ENCODE measurements at regions not wholly inside any gene's neighbourhood (a gene's known extent, or its start where the extent isn't known, plus 50 kb on each side); places are given as distances from the start of the nearest gene placed in this dataset.
"Not testable (repeated sequence)": the region's sequence is repeated elsewhere in the genome, so short reads cannot be mapped to it uniquely, and the experiment has no call there.

DNA sequence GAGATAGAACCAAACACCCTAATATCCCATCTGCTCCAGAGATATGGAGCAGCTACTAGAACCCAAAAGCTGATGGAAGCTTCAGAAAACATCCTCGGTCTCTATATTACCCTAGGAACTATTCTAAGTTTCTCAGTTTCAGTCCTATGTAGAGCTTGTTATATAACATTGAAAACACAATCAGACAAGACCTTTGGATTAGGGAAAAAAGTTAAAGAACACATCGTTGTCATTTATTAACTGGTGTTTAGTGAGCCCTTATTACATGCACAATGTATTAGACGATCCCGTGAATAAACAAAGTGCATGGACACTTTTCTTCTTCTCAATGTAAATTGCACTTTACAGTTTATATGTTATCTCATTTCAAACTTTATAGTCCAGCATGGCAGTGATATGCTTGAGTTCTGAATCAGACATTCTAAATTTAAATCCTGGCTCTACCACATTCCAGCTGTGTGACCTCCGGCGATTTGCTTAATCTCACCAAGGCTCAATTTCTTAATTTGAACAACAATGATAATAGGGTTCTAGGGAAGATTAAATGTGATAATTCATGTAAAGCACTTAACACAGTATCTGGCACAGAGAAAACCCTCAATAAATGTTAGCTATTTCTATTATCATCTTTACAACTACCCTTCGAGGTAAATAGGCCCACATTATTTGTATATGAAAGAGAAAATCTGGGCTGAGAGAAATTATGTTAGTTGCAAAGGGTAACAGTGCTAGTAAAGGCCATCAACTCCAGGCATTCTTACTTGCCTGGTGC lies 83.6 kb upstream of the PIK3C3 start:
- H3K9ac ChIP-seq (ENCODE audit: low read length), result no peak overlapping the region
- H3K27me3 ChIP-seq (ENCODE audit: insufficient read depth, low read length), result no peaks in the 10 kb centered on the region
- no peak overlapping the region for H3K4me2 ChIP-seq (ENCODE audit: low read length)
- H3F3A ChIP-seq (ENCODE audit: insufficient read depth, low read length), result no peaks in the 10 kb centered on the region
- no peaks in the 10 kb centered on the region for H4K20me1 ChIP-seq (ENCODE audit: insufficient read depth, low read length)
- no peak overlapping the region for H3K27ac ChIP-seq (ENCODE audit: low read depth, low read length, poor library complexity, severe bottlenecking)
- no peaks in the 10 kb centered on the region for H3K9me2 ChIP-seq (ENCODE audit: low read depth, low read length)
- H3K4me1 ChIP-seq (ENCODE audit: insufficient read depth, low read length, severe bottlenecking), result no peaks in the 10 kb centered on the region
- H3K9me3 ChIP-seq (ENCODE audit: low read length), result no peaks in the 10 kb centered on the region
- no peak for TF ChIP-seq CTCF (IDR thresholded peaks at IDR 0.05; ENCODE audit: low read length)
- TF ChIP-seq EZH2 (IDR thresholded peaks at IDR 0.05; ENCODE audit: borderline replicate concordance, low read length), result no peak
- no peak overlapping the region for H2AFZ ChIP-seq (ENCODE audit: low read length)
- H3K79me2 ChIP-seq (ENCODE audit: insufficient read depth, low read length), result no peaks in the 10 kb centered on the region
- H3K36me3 ChIP-seq (ENCODE audit: insufficient read depth, low read length), result no peaks in the 10 kb centered on the region
- no peak overlapping the region for H3K4me3 ChIP-seq (ENCODE audit: low read depth, low read length, poor library complexity, severe bottlenecking)

DNA sequence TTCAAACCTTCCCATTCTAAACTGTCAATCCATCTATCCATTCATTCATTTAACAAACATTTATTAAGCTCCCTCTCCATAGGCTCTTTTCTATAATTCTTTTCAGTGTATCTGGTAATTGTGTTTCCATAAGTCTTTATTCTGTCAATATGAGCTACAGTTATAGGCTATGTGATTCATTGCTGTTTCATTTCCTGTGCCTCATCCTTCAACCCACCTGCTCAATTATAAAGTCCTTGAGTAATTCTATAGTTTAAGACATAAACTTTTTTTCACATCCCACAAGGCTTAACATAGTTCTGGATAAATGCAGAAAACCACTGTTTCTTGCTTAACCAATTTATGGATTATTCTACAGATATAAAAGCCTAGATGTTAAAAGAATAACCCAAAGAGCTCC lies 84.2 kb upstream of the PIK3C3 start:
- no peaks in the 10 kb centered on the region for H3K27me3 ChIP-seq (ENCODE audit: insufficient read depth, low read length)
- TF ChIP-seq EZH2 (IDR thresholded peaks at IDR 0.05; ENCODE audit: borderline replicate concordance, low read length) (no peak), CTCF (IDR thresholded peaks at IDR 0.05; ENCODE audit: low read length) (no peak)
- no peaks in the 10 kb centered on the region for H3K9me2 ChIP-seq (ENCODE audit: low read depth, low read length)
- no peak overlapping the region for H3K4me3 ChIP-seq (ENCODE audit: low read depth, low read length, poor library complexity, severe bottlenecking)
- H3K4me1 ChIP-seq (ENCODE audit: insufficient read depth, low read length, severe bottlenecking), result no peaks in the 10 kb centered on the region
- no peaks in the 10 kb centered on the region for H3K9me3 ChIP-seq (ENCODE audit: low read length)
- no peak overlapping the region for H2AFZ ChIP-seq (ENCODE audit: low read length)
- no peak overlapping the region for H3K9ac ChIP-seq (ENCODE audit: low read length)
- H3K79me2 ChIP-seq (ENCODE audit: insufficient read depth, low read length), result no peaks in the 10 kb centered on the region
- no peak overlapping the region for H3K4me2 ChIP-seq (ENCODE audit: low read length)
- H4K20me1 ChIP-seq (ENCODE audit: insufficient read depth, low read length), result no peaks in the 10 kb centered on the region
- no peaks in the 10 kb centered on the region for H3F3A ChIP-seq (ENCODE audit: insufficient read depth, low read length)
- no peak overlapping the region for H3K27ac ChIP-seq (ENCODE audit: low read depth, low read length, poor library complexity, severe bottlenecking)
- H3K36me3 ChIP-seq (ENCODE audit: insufficient read depth, low read length), result no peaks in the 10 kb centered on the region

- no peak overlapping the region for H3K4me3 ChIP-seq (ENCODE audit: low read depth, low read length, poor library complexity, severe bottlenecking)
- no peaks in the 10 kb centered on the region for H3K4me1 ChIP-seq (ENCODE audit: insufficient read depth, low read length, severe bottlenecking)
- H3K9ac ChIP-seq (ENCODE audit: low read length), result no peak overlapping the region
- H3K4me2 ChIP-seq (ENCODE audit: low read length), result no peak overlapping the region
- TF ChIP-seq CTCF (IDR thresholded peaks at IDR 0.05; ENCODE audit: low read length) (no peak), EZH2 (IDR thresholded peaks at IDR 0.05; ENCODE audit: borderline replicate concordance, low read length) (no peak)
- no peak overlapping the region for H2AFZ ChIP-seq (ENCODE audit: low read length)
- no peaks in the 10 kb centered on the region for H3K36me3 ChIP-seq (ENCODE audit: insufficient read depth, low read length)
- H3F3A ChIP-seq (ENCODE audit: insufficient read depth, low read length), result no peaks in the 10 kb centered on the region
- H3K27me3 ChIP-seq (ENCODE audit: insufficient read depth, low read length), result no peaks in the 10 kb centered on the region
- no peak overlapping the region for H3K27ac ChIP-seq (ENCODE audit: low read depth, low read length, poor library complexity, severe bottlenecking)
- no peaks in the 10 kb centered on the region for H4K20me1 ChIP-seq (ENCODE audit: insufficient read depth, low read length)
- no peaks in the 10 kb centered on the region for H3K9me2 ChIP-seq (ENCODE audit: low read depth, low read length)
- H3K79me2 ChIP-seq (ENCODE audit: insufficient read depth, low read length), result no peaks in the 10 kb centered on the region
- H3K9me3 ChIP-seq (ENCODE audit: low read length), result no peaks in the 10 kb centered on the region
These were observed 84.8 kb upstream of the PIK3C3 start for GRCh38 chr18:41870191-41870590.

DNA sequence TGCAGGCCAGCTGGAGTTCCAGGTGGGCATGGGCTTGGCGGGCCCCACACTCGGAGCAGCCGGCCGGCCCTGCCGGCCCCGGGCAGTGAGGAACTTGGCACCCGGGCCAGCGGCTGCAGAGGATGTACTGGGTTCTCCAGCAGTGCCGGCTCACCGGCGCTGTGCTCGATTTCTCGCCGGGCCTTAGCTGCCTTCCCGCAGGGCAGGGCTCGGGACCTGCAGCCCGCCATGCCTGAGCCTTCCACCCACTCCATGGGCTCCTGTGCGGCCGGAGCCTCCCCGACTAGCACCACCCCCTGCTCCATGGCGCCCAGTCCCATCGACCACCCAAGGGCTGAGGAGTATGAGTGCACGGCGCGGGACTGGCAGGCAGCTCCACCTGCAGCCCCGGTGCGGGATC lies 89.2 kb upstream of the PIK3C3 start:
- not testable (repeated sequence) for H3K9ac ChIP-seq (ENCODE audit: low read length); H3K36me3 ChIP-seq (ENCODE audit: insufficient read depth, low read length); H3K79me2 ChIP-seq (ENCODE audit: insufficient read depth, low read length); H2AFZ ChIP-seq (ENCODE audit: low read length); H3K4me3 ChIP-seq (ENCODE audit: low read depth, low read length, poor library complexity, severe bottlenecking); H4K20me1 ChIP-seq (ENCODE audit: insufficient read depth, low read length); H3K4me2 ChIP-seq (ENCODE audit: low read length); H3F3A ChIP-seq (ENCODE audit: insufficient read depth, low read length); H3K9me2 ChIP-seq (ENCODE audit: low read depth, low read length); H3K27me3 ChIP-seq (ENCODE audit: insufficient read depth, low read length); H3K27ac ChIP-seq (ENCODE audit: low read depth, low read length, poor library complexity, severe bottlenecking); H3K9me3 ChIP-seq (ENCODE audit: low read length); H3K4me1 ChIP-seq (ENCODE audit: insufficient read depth, low read length, severe bottlenecking)
